Stimulated activated CD4-positive, alpha-beta T cell treated with anti-CD3 and anti-CD28 coated beads, Interleukin-4, amount 100 ng/mL, for 4 hours (primary cell): ENCODE measurements at regions not wholly inside any gene's neighbourhood (a gene's known extent, or its start where the extent isn't known, plus 50 kb on each side); places are given as distances from the start of the nearest gene placed in this dataset.
"Not testable (repeated sequence)": the region's sequence is repeated elsewhere in the genome, so short reads cannot be mapped to it uniquely, and the experiment has no call there.

ENCODE experiments used
- DNase-seq, 2 experiments: peaks; one replicate each; pipeline ENCODE4 v3.0.0-alpha.2; 2020

DNA sequence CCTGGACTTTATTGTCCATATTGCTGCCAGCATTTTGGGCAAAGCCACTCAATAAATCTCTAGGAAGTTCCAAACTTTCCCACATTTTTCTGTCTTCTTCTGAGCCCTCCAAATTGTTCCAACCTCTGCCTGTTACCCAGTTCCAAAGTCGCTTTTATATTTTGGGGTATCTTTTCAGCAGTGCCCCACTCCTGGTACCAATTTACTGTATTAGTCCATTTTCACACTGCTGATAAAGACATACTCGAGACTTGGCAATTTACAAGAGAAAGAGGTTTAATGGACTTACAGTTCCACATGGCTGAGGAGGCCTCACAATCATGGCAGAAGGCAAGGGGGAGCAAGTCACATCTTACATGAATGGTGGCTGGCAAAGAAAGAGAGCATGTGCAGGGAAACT lies 53.4 kb downstream of the AHSP start:
- DNase-seq: not testable (repeated sequence)

DNA sequence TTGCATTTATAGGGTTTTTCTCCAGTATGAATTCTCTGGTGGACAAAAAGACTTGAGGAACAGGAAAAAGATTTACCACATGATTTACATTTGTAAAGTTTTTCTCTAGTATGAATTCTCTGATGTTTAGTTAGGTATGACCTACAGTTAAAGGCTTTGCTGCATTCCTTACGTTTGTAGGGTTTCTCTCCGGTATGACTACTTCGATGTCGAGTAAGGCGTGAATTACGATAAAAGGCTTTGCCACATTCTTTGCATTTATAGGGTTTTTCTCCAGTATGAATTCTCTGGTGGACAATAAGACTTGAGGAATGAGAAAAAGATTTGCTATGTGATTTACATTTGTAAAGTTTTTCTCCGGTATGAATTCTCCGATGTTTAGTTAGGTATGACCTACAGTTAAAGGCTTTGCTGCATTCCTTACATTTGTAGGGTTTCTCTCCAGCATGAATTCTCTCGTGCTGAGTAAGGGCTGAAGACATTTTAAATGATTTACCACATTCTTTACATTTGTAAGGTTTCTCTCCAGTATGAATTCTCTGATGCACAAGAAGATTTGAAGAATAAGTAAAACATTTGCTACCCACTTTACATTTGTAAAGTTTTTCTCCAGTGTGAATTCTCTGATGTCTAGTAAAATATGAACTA lies 74.2 kb downstream of the AHSP start:
- DNase-seq: not testable (repeated sequence)

DNA sequence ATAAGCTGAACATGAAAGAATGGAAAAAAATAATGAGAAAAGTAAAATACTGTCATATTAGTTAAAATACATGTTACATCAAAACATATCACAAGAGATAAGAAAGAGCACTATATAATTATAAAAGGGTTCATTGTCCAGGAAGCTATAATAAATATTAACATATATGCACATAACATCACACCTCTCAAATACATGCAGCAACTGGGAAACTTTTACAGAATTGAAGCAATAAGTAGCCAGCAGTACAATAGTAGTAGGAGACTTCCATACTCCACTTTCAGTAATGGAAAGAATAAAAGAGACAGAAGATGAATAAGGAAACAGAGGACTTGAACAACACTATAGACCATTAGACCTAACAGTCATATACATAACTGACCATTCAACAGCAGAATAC lies 90.4 kb downstream of the AHSP start:
- DNase-seq: no peak

DNA sequence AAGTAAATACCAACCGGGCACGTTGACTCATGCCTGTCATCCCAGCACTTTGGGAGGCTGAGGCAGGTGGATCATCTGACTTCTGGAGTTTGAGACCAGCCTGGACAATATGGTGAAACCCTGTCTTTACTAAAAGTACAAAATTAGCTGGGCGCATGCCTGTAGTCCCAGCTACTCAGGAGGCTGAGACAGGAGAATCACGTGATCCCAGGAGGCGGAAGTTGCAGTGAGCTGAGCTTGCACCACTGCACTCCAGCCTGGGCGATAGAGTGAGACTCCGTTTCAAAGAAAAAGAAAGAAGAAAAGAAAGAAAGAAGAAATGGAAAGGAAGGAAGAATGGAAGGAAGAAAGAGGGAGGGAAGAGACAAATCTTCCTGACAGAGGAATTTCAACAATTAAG lies 108.7 kb downstream of the AHSP start:
- DNase-seq: no peak

DNA sequence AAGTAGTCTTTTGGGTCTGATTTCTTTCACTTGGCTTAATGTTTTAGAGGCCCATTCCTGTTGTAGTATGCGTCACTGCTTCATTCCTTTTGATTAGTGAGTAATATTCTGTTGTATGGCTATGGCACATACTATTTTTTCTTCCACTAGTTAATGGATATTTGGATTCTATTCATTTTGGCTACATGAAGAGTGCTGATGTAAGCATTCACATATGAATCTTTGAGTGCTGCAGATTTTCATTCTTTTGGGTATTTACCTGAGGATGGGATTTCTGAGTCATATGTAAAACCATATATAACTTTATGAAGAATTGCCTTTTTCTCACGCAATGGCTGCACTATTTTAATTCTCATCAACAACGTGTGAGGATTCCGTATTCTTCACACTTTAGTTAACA lies 113.6 kb downstream of the AHSP start:
- no peak for DNase-seq

DNA sequence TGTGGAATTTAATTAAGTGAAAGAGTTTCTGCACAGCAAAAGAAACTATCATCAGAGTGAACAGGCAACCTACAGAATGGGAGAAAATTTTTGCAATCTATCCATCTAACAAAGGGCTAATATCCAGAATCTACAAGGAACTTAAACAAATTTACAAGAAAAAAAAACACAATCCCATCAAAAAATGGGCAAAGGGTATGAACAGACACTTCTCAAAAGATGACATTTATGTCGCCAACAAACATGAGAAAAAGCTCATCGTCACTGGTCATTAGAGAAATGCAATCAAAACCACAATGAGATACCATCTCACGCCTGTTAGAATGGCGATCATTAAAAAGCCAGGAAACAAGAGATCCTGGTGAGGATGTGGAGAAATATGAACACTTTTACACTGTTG lies 128.0 kb downstream of the AHSP start:
- not testable (repeated sequence) for DNase-seq

DNA sequence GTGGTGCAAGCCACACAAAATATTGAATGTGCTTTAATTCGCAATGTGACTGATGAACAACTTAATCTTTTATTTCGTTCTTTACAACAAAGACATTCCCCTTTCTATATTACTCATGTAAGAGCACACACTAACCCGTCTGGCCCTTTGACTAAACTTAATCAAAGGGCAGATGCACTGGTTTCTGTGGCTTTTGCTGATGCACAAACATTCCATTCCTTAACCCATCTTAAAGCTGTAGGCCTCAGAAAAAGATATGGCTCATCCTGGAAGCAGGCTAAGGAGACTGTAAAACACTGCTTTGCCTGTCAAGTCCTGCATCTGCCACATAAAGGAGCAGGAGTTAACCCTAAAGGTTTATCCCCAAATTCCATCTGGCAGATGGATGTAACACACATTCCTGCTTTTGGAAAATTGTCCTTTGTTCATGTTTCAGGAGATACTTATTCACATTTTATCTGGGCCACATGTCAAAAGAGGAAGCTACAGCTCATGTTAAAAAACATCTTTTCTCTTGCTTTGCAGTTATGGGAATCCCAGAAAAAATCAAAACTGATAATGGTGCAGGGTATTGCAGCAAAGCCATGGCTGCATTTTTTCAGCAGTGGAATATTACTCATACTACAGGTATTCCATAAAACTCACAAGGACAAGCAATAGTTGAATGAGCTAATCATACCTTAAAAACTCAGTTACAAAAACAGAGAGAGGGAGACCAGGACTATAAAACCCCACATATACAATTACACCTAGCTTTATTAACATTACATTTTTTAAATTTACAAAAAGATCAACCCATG lies 137.2 kb downstream of the AHSP start:
- no peak for DNase-seq

DNA sequence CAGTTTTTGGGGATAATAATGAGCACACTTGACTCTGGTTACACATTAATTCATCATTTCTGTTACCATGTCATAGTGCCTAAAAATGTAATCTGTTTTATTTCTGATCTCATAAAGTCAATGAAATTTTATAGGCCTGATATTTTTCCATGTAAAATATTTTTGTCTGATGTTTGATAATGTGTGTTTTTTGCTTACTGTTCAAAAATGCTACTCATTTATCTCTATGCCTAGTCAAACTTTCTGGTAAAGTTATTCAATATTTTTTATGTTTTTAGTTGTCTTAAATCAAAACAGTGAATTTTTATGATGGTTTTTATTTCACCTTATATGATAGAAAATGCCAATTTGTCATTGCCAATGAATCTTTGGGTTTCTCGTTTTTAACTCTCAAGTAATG lies 147.0 kb downstream of the AHSP start:
- no peak for DNase-seq

DNA sequence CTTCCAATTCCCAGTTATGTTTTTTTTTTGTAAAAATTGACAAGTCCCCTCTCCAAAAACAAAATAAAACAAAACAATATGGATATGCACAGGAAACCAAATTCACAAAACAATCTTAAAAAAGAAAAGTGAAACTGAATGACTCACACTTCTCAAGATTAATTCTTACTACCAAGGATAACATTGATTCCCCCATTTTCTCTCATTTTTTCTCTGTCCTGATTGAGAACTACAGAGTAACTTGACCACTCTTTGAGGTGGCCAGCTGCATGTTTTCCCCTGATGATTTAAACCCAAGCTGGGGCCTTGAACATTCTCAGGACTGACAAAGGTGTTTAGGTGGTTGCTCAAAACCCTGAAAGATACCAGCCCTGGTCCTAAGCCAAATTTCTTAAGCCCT lies 149.0 kb downstream of the AHSP start:
- no peak for DNase-seq

DNA sequence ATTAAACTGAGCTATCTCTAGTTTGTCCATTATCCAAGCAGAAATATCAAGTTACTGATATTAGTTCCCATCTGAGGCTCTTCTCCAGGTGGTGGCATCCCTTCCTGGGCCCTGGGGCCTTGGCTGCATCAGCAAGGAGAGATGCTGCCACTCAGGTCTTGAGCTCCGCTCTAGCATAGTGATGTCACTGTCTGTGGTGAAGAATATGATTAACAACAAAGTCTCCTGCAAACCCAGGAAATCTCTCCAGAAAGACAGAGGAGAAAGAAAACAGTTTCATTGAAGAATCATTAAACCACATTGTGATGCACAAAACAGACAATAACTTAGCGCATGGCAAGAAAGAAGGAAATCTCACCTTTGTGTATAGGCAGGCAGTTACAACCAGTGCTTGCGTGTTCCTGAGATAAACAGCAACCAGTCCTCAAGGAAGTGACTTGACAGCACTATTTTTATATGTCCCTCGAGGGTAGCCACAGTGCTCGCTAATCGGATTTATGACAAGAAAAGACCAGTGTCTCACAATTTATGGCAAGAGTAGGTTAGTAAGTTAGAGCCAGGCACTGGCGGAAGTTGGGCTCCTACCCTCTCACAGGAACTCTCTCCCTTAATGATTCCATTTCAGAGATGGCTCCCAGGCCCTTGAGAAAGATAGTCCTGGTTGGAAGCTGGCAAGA lies 151.1 kb downstream of the AHSP start:
- DNase-seq: no peak

DNA sequence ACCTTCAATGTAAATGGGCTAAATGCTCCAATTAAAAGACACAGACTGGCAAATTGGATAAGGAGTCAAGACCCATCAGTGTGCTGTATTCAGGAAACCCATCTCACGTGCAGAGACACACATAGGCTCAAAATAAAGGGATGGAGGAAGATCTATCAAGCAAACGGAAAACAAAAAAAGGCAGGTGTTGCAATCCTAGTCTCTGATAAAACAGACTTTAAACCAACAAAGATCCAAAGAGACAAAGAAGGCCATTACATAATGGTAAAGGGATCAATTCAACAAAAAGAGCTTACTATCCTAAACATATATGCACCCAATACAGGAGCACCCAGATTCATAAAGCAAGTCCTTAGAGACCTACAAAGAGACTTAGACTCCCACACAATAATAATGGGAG lies 161.6 kb downstream of the AHSP start:
- DNase-seq: not testable (repeated sequence)

DNA sequence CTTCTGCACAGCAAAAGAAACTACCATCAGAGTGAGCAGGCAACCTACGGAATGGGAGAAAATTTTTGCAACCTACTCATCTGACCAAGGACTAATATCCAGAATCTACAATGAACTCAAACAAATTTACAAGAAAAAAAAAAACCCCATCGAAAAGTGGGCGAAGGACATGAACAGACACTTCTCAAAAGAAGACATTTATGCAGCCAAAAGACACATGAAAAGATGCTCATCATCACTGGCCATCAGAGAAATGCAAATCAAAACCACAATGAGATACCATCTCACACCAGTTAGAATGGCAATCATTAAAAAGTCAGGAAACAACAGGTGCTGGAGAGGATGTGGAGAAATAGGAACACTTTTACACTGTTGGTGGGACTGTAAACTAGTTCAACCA lies 164.6 kb downstream of the AHSP start:
- DNase-seq: not testable (repeated sequence)

DNA sequence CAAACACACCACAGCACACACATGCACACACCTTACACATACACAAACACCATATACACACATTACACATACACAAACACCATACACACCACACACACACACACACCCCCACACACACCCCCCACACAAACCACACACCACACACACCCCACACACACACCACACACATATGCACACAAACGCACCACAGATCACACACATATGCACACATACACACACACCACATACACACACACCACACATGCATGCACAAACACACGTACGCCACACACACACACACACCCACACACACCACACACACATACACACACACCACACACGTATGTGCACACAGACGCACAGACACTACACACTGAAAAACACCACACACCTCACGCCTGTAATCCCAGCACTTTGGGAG lies 166.0 kb downstream of the AHSP start:
- no peak for DNase-seq

DNA sequence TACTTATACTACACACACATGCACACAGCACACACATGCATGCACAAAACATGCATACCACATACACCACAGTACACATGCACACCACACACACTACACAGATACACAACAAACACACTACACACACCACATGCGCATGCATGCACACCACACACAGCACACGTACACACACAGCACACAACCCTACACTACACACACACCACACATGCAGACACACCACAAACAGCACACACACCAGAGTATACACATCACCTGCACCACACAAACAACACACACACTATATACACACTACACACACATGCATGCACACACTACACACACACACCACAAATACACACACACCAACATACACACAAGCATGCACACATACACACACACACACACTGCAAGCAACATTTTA lies 166.8 kb downstream of the AHSP start:
- DNase-seq: no peak

DNA sequence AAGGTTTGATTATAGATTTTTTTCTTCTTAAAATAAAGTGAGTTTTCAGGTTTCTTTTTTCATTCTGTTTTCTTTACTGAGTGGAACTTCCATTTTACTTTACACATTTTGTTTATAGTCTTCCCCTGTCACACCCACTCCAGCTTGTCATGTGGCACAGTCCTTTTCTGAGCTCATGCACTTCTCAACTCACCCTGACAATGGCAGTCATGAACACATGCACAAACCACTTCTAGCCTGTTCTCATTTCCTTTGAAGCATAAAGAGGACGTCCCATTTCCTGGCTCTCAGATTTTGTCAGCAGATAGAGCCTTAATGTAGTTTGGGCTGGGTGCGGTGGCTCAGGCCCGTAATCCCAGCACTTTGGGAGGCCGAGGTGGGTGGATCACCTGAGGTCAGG lies 168.0 kb downstream of the AHSP start:
- DNase-seq: peak in 1 of 2 experiments; percentile 63

DNA sequence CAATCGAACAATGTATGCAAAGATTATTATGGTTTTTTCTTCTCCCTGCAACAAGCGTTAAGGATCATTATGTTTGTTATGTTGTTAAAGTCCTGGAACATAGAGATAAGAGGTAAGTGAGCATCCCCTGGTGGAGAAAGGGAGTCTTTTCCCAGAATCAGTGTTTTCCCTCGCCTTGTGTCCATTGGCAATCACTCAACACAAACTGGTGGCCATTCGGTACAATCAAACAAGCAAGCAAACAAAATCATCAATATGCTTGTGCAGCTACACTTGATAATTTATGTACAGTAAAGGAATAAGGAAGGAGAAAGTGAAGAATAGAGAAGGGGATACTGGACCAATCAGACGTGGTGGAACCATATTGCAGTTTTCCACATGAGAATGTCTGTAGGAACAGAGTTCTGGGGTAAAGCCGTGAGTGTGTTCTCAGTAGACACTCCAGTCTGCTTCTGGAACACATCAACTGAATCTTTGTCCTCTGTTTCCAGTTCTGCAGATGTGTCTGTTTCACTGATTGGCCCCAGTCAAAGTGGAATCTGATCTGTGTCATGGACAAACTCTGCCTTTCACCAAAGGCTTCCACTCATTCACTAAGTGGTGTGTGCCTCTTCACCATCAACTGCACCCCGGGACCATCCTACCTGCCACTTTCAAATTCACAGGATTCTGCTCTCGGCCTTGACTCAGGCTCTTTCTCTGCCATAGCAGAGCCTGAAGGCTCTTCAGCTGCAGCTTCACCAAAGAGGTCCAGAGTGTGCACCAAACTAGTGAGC lies 169.5 kb downstream of the AHSP start:
- no peak for DNase-seq

DNA sequence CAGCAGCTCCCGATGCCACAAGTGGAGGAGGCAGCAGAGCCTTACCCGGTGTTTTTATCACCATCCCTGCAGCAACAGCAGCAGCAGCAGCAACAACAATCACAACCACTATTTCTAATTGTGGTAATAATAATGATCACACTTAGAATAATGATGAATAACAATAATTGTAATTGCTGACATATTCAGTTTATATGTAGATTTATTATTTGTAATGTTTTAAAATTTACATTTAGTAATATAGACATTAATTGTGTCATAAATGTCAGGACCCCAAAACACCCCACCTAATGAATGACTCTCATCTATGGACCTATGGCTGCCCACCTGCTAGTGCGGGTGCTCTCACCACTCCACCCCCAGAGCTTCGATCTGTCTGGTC lies 170.0 kb downstream of the AHSP start:
- no peak for DNase-seq

DNA sequence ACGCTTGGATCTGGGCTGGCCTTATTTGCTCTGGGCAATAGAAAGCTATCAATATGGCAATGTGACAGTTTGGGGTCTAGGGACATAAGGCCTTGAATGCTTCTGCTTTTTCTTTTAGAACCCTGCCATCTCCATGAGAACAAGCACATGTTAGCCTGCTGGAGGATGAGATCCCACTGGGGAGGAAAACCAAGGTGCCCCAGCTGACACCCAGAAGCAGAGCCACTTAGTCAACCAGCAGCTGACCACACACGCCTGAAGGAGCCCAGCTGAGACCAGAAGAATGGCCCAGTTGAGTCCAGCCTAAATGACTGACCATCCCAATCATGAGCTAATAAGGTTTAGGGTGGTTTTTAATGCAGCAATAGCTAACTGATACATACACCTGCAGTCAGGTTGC lies 171.2 kb downstream of the AHSP start:
- no peak for DNase-seq

DNA sequence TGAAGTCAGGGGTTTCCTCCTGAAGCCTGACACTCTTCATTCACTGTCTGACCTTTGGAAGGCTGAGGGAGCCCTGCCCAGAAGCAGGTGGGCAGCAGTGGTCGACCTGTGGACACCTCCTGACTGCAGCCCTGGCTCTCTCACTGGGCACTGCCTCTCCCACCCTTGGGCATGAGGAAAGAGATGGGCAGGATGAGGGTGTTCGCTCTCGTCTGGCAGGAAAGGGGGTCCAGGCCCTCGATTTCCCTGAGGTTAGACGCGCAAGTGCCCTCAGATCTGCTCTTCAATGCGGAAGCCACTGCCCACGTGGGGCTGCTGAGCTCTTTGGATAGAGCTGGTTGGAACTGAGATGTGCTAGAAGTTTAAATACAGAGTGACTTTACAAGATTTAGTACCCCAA lies 171.9 kb downstream of the AHSP start:
- no peak for DNase-seq

DNA sequence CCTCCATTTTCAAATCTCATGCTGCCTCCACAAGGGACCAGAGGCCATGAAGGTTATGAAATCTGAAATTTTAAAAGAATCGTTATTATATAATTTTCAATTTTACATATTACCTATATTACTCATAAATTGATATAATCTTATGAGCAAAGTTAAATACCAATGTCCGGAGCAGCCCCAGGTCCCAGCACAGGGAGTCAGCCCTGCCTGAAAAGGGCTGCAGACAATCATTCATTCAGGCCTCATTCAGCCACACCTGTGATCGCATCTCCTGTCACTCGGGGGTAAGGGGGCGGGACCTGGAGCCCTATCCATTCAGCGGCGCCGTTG lies 172.5 kb downstream of the AHSP start:
- DNase-seq: no peak

DNA sequence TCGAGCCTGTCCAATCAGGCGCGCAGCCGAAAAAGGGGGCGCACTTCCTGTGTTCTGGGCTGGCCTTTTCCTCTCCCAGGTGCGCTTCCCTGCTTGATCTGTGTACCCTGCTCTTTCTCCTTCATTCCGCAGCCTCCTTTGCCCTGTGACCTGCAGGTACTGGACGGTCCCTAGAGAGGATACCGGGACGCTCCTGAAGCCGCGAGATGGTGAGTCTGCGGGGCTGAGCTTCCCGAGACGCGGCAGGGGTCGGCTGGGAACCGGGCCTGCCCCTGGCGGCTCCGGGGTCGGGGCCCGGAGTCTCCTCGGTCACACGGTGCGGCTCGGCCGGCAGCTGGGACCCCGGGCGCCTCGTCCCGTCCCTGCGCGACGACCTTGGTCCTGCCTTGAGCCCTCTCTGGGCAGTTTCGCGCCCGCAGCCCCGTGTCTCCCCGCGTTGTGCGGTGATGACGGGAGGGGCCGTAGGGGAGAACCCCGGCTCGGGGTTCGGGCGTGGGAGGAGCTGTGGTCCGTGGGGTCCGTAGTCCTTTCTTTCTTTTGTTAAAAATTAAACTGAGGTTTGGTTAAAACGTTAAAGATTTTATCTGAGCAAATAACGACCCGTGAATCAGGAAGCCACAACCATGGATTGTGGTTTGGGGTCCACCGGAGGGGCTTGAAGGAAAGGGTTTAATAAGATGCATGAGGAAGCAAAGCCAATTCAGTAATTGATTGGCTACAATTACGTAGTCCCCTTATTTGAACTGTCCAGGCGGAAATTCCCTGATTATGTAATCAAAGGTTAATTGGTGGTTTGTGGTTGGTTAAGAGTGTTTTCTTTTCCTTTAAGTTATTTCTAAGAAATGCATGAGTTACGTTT lies 172.8 kb upstream of the ZNF267 start:
- peak; percentile 86 to 89 for DNase-seq

DNA sequence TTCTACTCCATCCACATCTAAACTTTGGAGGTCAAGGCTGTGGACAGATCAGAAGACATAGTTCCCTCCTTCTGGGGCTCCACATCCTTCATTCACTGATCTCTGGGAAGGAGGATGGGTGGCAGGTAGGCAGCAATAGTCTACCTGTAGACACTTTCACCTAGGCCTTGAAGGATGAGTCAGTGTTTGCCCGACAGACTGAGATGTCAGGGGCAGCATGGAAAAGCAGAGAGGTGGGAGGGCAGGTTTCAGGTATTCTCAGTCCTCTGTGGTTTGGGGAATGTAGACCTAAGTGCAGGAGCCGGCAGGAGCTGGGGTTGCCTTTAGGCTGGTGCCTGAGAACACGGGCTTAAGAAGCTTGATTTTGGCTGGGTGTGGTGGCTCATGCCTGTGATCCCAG lies 171.9 kb upstream of the ZNF267 start:
- DNase-seq: peak in 1 of 2 experiments; percentile 44

DNA sequence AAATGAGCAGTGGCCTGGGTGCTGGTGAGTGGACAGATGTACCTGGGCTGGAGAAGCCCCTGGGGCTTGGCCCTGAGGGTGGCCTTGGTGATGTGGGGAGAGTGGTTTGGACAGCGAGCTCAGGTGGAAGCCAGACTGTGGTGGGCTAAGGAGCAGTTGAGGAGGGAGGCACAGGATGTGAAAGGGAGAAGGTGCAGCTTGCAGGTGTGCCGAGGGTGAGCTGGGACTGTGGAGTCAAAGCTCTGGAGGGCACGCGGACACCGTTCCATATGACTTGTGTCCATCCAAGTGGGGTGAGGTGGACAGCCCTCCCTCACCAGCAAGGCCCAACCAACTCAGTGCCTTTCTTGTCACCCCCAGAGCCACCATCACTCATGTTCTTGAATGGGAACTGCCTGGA lies 170.8 kb upstream of the ZNF267 start:
- DNase-seq: no peak
